ENCODE measurements at regions not wholly inside any gene's neighbourhood (a gene's known extent, or its start where the extent isn't known, plus 50 kb on each side); places are given as distances from the start of the nearest gene placed in this dataset.

- TF ChIP-seq, protein P1, sequence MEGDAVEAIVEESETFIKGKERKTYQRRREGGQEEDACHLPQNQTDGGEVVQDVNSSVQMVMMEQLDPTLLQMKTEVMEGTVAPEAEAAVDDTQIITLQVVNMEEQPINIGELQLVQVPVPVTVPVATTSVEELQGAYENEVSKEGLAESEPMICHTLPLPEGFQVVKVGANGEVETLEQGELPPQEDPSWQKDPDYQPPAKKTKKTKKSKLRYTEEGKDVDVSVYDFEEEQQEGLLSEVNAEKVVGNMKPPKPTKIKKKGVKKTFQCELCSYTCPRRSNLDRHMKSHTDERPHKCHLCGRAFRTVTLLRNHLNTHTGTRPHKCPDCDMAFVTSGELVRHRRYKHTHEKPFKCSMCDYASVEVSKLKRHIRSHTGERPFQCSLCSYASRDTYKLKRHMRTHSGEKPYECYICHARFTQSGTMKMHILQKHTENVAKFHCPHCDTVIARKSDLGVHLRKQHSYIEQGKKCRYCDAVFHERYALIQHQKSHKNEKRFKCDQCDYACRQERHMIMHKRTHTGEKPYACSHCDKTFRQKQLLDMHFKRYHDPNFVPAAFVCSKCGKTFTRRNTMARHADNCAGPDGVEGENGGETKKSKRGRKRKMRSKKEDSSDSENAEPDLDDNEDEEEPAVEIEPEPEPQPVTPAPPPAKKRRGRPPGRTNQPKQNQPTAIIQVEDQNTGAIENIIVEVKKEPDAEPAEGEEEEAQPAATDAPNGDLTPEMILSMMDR (IDR thresholded peaks at IDR 0.05; ENCODE audit: unreplicated experiment): no peak
- Mint-ChIP-seq H3K27me3 (ENCODE audit: unreplicated experiment) (no peaks in the 10 kb centered on the region), H3K27ac (ENCODE audit: unreplicated experiment) (no peak overlapping the region), H3K9me3 (ENCODE audit: low read depth, unreplicated experiment) (no peaks in the 10 kb centered on the region), H3K36me3 (ENCODE audit: insufficient read depth, unreplicated experiment) (no peaks in the 10 kb centered on the region), H3K4me1 (ENCODE audit: low read depth, unreplicated experiment) (peaks cover 25% of the 10 kb centered on the region), H3K4me3 (ENCODE audit: low read depth, unreplicated experiment) (no peak overlapping the region)
- intact Hi-C loops (cut with micrococcal nuclease; ENCODE audit: unreplicated experiment): loop anchor here (5.0 kb wide), 1 partner anchor 179 kb away; no protein-coding TSS in a partner anchor
- DNase-seq: no peak
- CTCF ChIA-PET: interaction anchor here (0.7 kb wide), 1 partner anchor 12 kb away, joined by 3 read pairs; no protein-coding TSS in a partner anchor
- no TSS peak for BruUV-seq (replicated peaks)
These were observed 429.9 kb downstream of the NR2F1-AS1 start for GRCh38 chr5:93151121-93151520.

GRCh38 chr5:93150311-93151012 is 430.6 kb downstream of the NR2F1-AS1 start:
- Mint-ChIP-seq H3K27me3 (ENCODE audit: unreplicated experiment) (no peaks in the 10 kb centered on the region), H3K4me1 (ENCODE audit: low read depth, unreplicated experiment) (peaks cover 25% of the 10 kb centered on the region), H3K27ac (ENCODE audit: unreplicated experiment) (no peak overlapping the region), H3K36me3 (ENCODE audit: insufficient read depth, unreplicated experiment) (no peaks in the 10 kb centered on the region), H3K4me3 (ENCODE audit: low read depth, unreplicated experiment) (no peak overlapping the region), H3K9me3 (ENCODE audit: low read depth, unreplicated experiment) (no peaks in the 10 kb centered on the region)
- CTCF ChIA-PET: interaction anchor here (0.7 kb wide), 1 partner anchor 12 kb away, joined by 3 read pairs; no protein-coding TSS in a partner anchor
- DNase-seq: no peak
- intact Hi-C loops (cut with micrococcal nuclease; ENCODE audit: unreplicated experiment): loop anchor here (5.0 kb wide), 1 partner anchor 178 kb away; no protein-coding TSS in a partner anchor
- BruUV-seq (replicated peaks): no TSS peak
- TF ChIP-seq, protein P1 (IDR thresholded peaks at IDR 0.05; ENCODE audit: unreplicated experiment): no peak

DNA sequence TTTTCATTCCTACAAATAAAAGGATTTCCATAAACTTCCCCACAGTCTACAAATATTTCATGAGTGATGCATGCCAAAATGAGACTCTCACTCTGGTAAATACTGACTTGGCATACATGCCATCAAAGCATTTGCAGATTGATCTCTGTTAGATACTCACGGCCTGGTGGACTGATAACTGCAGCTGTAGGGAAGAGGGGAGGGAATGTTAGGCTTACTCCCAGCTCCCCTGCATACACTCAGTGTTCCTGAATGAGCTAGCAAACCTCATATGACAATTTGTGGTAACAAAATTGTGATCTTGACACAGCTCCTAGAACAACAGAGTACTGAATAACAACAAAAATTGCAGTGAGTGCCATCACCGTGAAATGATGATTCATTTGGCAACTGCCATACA is 435.3 kb downstream of the NR2F1-AS1 start:
- Mint-ChIP-seq H3K4me1 (ENCODE audit: low read depth, unreplicated experiment) (no peaks in the 10 kb centered on the region), H3K27ac (ENCODE audit: unreplicated experiment) (no peak overlapping the region), H3K9me3 (ENCODE audit: low read depth, unreplicated experiment) (no peaks in the 10 kb centered on the region), H3K27me3 (ENCODE audit: unreplicated experiment) (no peaks in the 10 kb centered on the region), H3K36me3 (ENCODE audit: insufficient read depth, unreplicated experiment) (no peaks in the 10 kb centered on the region), H3K4me3 (ENCODE audit: low read depth, unreplicated experiment) (no peak overlapping the region)
- BruUV-seq (replicated peaks): no TSS peak
- no peak for DNase-seq
- TF ChIP-seq, protein P1 (IDR thresholded peaks at IDR 0.05; ENCODE audit: unreplicated experiment): no peak
- CTCF ChIA-PET: no interaction called here
- intact Hi-C loops (cut with micrococcal nuclease; ENCODE audit: unreplicated experiment): no loop called here

DNA sequence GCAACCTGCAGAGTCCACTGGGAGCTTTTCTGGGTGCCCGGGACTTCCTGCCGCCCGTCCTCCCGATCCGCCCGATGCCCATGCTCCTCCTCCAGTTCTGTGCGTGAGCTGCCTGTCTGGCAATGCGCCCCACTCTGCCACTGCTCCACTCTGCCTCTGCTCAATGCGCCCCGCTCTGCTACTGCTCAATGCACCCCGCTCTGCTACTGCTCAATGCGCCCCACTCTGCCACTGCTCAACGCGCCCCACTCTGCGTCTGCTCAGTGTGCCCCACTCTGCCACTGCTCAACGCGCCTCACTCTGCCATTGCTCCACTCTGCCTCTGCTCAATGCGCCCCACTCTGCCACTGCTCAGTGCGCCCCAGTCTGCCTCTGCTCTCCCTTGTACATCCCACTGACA is 436.0 kb downstream of the NR2F1-AS1 start:
- TF ChIP-seq, protein P1 (IDR thresholded peaks at IDR 0.05; ENCODE audit: unreplicated experiment): no peak
- CTCF ChIA-PET: no interaction called here
- intact Hi-C loops (cut with micrococcal nuclease; ENCODE audit: unreplicated experiment): no loop called here
- Mint-ChIP-seq H3K9me3 (ENCODE audit: low read depth, unreplicated experiment) (peaks cover 2% of the 10 kb centered on the region), H3K27ac (ENCODE audit: unreplicated experiment) (no peak overlapping the region), H3K4me1 (ENCODE audit: low read depth, unreplicated experiment) (no peaks in the 10 kb centered on the region), H3K27me3 (ENCODE audit: unreplicated experiment) (no peaks in the 10 kb centered on the region), H3K4me3 (ENCODE audit: low read depth, unreplicated experiment) (no peak overlapping the region), H3K36me3 (ENCODE audit: insufficient read depth, unreplicated experiment) (no peaks in the 10 kb centered on the region)
- no TSS peak for BruUV-seq (replicated peaks)
- no peak for DNase-seq
